Activated CD8-positive, alpha-beta memory T cell treated with anti-CD3 and anti-CD28 coated beads, Interleukin-2, amount 50 U/mL, for 24 hours (primary cell): ENCODE measurements at regions not wholly inside any gene's neighbourhood (a gene's known extent, or its start where the extent isn't known, plus 50 kb on each side); places are given as distances from the start of the nearest gene placed in this dataset.

Experiments
- DNase-seq: peaks from one replicate; pipeline ENCODE4 v3.0.0-alpha.2; 2020; ENCODE audit errors: extremely low read depth

GRCh38 chr7:22676385-22676784 lies 50.6 kb upstream of the IL6 start:
- DNase-seq, result no peak

- DNase-seq, result no peak
Measured at GRCh38 chr7:22675917-22676343, 51.1 kb upstream of the IL6 start.

GRCh38 chr7:22675421-22675820 lies 51.6 kb upstream of the IL6 start:
- DNase-seq, result no peak

GRCh38 chr7:22672846-22673680 lies 53.9 kb upstream of the IL6 start:
- DNase-seq, result no peak

- no peak for DNase-seq
Measured at GRCh38 chr7:22671177-22671879, 55.7 kb upstream of the IL6 start.

GRCh38 chr7:22670422-22670815 lies 56.6 kb upstream of the IL6 start:
- no peak for DNase-seq

- no peak for DNase-seq
Measured at GRCh38 chr7:22669692-22670421, 57.1 kb upstream of the IL6 start.

- no peak for DNase-seq
Measured at GRCh38 chr7:22668971-22669401, 58.0 kb upstream of the IL6 start.

GRCh38 chr7:22667562-22668239 lies 59.3 kb upstream of the IL6 start:
- DNase-seq, result no peak

- no peak for DNase-seq
Measured at GRCh38 chr7:22667187-22667561, 59.8 kb upstream of the IL6 start.

- DNase-seq, result no peak
Measured at GRCh38 chr7:22666732-22667131, 60.3 kb upstream of the IL6 start.

- no peak for DNase-seq
Measured at GRCh38 chr7:22665923-22666322, 61.1 kb upstream of the IL6 start.

GRCh38 chr7:22664988-22665798 lies 61.8 kb upstream of the IL6 start:
- no peak for DNase-seq

- no peak for DNase-seq
Measured at GRCh38 chr7:22663721-22664120, 63.3 kb upstream of the IL6 start.

- no peak for DNase-seq
Measured at GRCh38 chr7:22663357-22663718, 63.7 kb upstream of the IL6 start.

GRCh38 chr7:22662556-22663356 lies 64.2 kb upstream of the IL6 start:
- DNase-seq, result no peak

GRCh38 chr7:22662036-22662435 lies 65.0 kb upstream of the IL6 start:
- no peak for DNase-seq

- DNase-seq, result no peak
Measured at GRCh38 chr7:22660732-22661131, 66.3 kb upstream of the IL6 start.

GRCh38 chr7:22660293-22660692 lies 66.7 kb upstream of the IL6 start:
- no peak for DNase-seq

GRCh38 chr7:22659741-22660140 lies 67.3 kb upstream of the IL6 start:
- no peak for DNase-seq
